SH-SY5Y (cell line): ENCODE measurements at regions not wholly inside any gene's neighbourhood (a gene's known extent, or its start where the extent isn't known, plus 50 kb on each side); places are given as distances from the start of the nearest gene placed in this dataset.

ENCODE experiments used
- GATA2 ChIP-seq: IDR thresholded peaks from 2 replicates; pipeline ENCODE4 v1.6.1; 2011; ENCODE audit warnings: mild to moderate bottlenecking, low read depth, low read length
- GATA3 ChIP-seq: IDR thresholded peaks from 2 replicates; pipeline ENCODE4 v1.6.1; 2011; ENCODE audit warnings: low read depth, mild to moderate bottlenecking, low read length, moderate library complexity

- TF ChIP-seq GATA2 (no peak), GATA3 (no peak)
These were observed 126.4 kb downstream of the BANF2 start for GRCh38 chr20:17825960-17826843.
